ES-I3 (cell line): ENCODE measurements at regions not wholly inside any gene's neighbourhood (a gene's known extent, or its start where the extent isn't known, plus 50 kb on each side); places are given as distances from the start of the nearest gene placed in this dataset.
"Not testable (repeated sequence)": the region's sequence is repeated elsewhere in the genome, so short reads cannot be mapped to it uniquely, and the experiment has no call there.

ENCODE experiments used
- H3K36me3 ChIP-seq: 2 replicates; pipeline ENCODE4 v1.6.1; 2013; ENCODE audit warnings: mild to moderate bottlenecking, low read length, control low read depth, moderate library complexity; ENCODE audit not compliant: insufficient read depth
- H3K4me1 ChIP-seq: 2 replicates; pipeline ENCODE4 v1.6.1; 2013; ENCODE audit warnings: mild to moderate bottlenecking, control low read depth, low read length; ENCODE audit not compliant: insufficient read depth
- H3K9ac ChIP-seq: 2 replicates; pipeline ENCODE4 v1.6.1; 2013; ENCODE audit warnings: low read depth, mild to moderate bottlenecking, low read length, moderate library complexity
- H3K9me3 ChIP-seq: 2 replicates; pipeline ENCODE4 v1.6.1; 2013; ENCODE audit warnings: mild to moderate bottlenecking, low read length, moderate library complexity; ENCODE audit not compliant: control insufficient read depth, insufficient read depth

DNA sequence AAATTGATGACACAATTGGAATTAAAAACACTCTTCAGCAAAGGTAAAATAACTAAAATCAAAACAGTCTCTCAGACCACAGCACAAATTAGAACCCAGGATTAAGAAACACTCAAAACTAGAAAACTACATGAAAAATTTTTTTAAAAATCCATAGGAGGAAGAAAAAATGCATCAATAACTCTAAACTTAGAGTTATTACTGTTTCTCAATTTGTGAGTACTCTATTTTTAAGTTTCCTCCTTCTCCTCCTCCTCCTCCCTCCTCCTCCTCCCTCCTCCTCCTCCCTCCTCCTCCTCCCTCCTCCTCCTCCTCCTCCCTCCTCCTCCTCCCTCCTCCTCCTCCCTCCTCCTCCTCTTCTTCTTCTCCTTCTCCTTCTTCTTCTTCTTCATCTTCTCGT, 1395.7 kb downstream of the STIM2 start:
- Histone ChIP-seq H3K36me3 (no peaks in the 10 kb centered on the region), H3K9me3 (no peaks in the 10 kb centered on the region), H3K4me1 (no peaks in the 10 kb centered on the region), H3K9ac (no peak overlapping the region)

DNA sequence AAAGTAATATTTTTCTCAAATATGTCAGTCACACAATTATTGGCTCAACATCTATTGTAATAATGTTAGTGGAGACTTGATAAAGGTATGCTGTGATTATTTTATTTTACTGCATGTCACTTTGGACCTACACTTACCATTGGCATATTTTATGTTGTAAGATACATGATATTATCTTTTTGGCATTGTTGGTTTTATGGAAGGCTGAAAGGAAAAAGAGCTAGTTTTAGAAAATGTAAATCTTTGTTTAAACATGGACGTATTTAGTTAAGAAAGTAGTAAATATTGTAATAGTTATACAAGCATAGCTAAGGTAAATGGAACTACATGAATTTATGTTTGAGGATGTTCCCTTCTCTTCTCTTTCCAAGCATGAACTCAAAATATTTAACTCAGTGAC, 1399.3 kb downstream of the STIM2 start:
- no peaks in the 10 kb centered on the region for H3K36me3 ChIP-seq
- H3K4me1 ChIP-seq: no peaks in the 10 kb centered on the region
- H3K9me3 ChIP-seq: no peaks in the 10 kb centered on the region; the same call in 1 of the 2 replicates
- H3K9ac ChIP-seq: no peak overlapping the region

DNA sequence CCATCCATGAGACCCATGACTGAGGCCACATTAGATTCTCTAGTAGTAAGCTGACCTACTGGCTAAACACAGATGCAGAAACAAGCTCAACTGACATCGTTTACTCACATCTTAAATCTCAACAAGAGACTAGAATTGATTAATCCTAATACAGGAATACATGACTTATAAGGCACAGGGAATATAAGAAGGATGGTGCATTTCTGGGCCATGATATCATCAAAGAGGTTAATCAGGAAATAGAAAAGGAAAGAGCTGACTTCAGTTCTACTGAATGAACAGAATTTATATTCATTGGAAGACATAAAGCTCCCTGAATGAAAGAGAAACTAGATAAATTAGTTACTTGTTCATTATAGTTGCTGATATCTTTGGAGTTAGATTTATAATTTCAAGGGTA, 1406.5 kb downstream of the STIM2 start:
- Histone ChIP-seq H3K4me1 (no peaks in the 10 kb centered on the region), H3K9me3 (no peaks in the 10 kb centered on the region; the same call in 1 of the 2 replicates), H3K9ac (no peak overlapping the region), H3K36me3 (no peaks in the 10 kb centered on the region)

DNA sequence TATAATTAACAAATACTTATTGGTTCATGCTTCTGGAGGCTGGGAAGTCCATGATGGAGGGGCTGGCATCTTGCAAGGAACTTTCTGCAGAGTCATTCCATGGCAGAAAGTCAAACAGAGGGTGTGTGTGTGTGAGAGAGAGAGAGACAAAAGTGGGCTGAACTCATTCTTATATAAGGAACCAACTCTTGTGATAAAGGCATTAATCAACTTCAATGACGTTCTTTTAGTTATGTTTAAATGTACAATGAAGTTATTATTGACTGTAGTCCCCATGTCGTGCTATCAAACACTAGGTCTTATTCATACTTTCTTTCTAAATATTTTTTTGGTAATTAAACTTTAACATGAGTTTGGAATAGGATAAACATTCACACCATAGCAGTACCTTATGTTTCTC, 1408.8 kb downstream of the STIM2 start:
- no peaks in the 10 kb centered on the region for H3K4me1 ChIP-seq
- H3K9me3 ChIP-seq: no peaks in the 10 kb centered on the region
- H3K36me3 ChIP-seq: no peaks in the 10 kb centered on the region
- H3K9ac ChIP-seq: no peak overlapping the region

DNA sequence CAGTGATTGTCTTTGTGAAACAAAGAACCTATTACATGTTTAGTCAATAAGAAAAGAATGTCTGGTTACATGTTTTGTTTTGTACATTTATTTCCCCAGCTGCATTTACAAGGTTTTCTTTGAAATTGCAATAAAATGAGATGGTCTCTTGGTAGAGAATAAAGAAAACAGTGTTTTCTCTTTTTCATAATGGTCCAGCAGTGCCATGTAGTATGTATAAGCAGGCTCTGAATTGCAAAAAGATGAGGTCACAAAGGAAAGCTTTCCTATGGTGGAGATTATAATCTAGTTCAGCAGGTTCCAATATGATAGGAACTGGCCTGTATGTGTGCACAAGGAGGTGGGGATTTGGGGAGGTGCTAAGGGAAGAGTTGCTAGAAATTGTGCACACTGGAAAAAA, 1417.3 kb downstream of the STIM2 start:
- H3K9ac ChIP-seq: no peak overlapping the region
- H3K4me1 ChIP-seq: peaks cover 11% of the 10 kb centered on the region; the same call in 1 of the 2 replicates
- H3K36me3 ChIP-seq: no peaks in the 10 kb centered on the region
- H3K9me3 ChIP-seq: peaks cover under 1% of the 10 kb centered on the region; the same call in 1 of the 2 replicates

DNA sequence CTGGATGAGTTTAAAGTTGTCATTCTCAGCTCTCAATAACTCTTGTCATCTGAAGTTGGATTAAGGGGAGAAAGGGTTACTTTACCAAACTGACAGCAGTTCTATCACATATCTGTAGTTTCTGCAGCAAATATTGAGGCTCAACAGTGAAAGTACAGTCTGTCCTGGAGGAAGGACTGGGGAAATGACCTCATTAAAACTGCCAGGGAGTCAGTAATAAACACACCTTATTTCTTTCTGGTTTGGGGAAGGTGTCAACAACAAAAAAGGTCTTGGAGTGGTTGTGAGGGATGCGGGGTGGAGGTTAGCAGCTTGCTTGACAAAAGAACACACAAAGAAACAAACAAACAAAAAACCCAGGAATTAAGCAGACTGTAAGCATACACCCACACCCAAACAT, 1418.0 kb downstream of the STIM2 start:
- H3K36me3 ChIP-seq: no peaks in the 10 kb centered on the region
- peaks cover 3% of the 10 kb centered on the region for H3K9me3 ChIP-seq

DNA sequence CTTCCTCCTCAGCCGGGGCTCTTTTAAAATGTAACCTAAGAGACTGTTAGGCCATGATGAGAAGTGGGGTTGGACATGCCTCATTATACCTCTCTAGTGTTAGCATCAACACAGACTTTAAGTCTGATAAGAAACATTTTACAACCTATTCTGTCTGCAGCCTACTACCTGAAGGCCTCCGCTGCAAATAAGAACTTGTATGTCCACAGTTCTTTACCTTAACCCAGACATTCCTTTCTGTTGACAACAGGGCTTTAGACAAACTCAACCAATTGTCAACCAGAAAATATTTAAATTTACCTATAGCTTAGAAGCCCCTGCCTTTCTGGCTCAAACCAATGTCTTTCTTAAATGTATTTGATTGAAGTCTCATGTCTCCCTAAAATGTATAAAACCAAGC, 1418.6 kb downstream of the STIM2 start:
- no peaks in the 10 kb centered on the region for H3K36me3 ChIP-seq
- peaks cover 3% of the 10 kb centered on the region for H3K9me3 ChIP-seq
- H3K9ac ChIP-seq: no peak overlapping the region
- H3K4me1 ChIP-seq: peaks cover 11% of the 10 kb centered on the region; the same call in 1 of the 2 replicates

More for the DNA sequence above, 1418.0 kb downstream of the STIM2 start:
- no peak overlapping the region for H3K9ac ChIP-seq
- peaks cover 11% of the 10 kb centered on the region; the same call in 1 of the 2 replicates for H3K4me1 ChIP-seq

DNA sequence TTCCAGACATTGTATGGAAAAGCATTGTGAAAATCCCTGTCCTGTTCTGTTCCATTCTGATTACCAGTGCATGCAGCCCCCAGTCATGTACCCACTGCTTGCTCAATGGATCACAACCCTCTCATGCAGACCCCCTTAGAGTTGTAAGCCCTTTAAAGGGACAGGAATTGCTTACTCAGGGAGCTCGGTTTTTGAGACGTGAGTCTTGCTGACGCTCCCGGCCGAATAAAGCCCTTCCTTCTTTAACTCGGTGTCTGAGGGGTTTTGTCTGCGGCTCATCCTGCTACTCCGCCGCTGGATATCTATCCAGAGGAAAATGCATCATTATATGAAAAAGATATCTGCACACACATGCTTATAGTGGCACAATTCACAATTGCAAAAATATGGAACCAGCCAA, 1425.6 kb downstream of the STIM2 start:
- H3K36me3 ChIP-seq, H3K9ac ChIP-seq, H3K9me3 ChIP-seq, H3K4me1 ChIP-seq: not testable (repeated sequence)

DNA sequence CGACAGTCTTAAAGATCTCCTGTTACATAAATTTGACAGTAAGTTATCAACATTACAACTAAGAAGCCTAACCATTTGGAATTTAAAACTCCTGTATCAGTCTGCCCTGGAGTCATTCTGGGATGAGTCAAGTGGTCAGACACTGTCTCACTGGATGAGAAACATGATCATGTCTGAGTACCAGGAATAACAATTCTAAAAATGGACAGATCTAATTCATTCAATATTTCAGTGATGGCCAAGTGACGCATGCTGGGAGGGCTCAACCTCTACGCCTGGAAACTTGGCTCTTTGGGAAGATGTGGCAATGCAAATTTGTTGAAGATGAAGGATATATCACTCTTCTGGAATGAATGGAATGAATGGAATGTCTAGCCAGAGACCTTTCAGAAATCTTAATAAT, 1427.2 kb downstream of the STIM2 start:
- H3K4me1 ChIP-seq: no peaks in the 10 kb centered on the region; the same call in 1 of the 2 replicates
- peaks cover 6% of the 10 kb centered on the region for H3K9me3 ChIP-seq
- no peaks in the 10 kb centered on the region for H3K36me3 ChIP-seq
- H3K9ac ChIP-seq: no peak overlapping the region

DNA sequence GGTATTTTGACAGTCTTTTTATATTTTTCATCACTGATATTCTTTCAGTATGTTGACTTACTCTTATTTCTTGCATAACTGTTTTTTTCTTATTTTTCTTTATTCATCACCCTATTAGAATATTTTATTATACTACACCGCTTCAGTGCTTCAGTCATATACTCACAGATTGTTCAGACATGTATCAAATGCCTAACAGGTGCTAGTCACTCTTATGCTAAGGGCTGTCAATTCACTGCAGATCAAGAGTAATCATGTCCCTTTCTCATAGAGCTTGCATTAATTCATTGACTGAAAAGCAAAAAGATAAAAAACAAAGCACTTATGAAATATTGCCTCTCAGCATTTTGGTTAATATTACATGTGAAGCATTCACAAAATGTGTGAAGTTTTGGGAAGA, 1435.6 kb downstream of the STIM2 start:
- Histone ChIP-seq H3K4me1 (no peaks in the 10 kb centered on the region), H3K9me3 (no peaks in the 10 kb centered on the region), H3K9ac (no peak overlapping the region), H3K36me3 (no peaks in the 10 kb centered on the region)

DNA sequence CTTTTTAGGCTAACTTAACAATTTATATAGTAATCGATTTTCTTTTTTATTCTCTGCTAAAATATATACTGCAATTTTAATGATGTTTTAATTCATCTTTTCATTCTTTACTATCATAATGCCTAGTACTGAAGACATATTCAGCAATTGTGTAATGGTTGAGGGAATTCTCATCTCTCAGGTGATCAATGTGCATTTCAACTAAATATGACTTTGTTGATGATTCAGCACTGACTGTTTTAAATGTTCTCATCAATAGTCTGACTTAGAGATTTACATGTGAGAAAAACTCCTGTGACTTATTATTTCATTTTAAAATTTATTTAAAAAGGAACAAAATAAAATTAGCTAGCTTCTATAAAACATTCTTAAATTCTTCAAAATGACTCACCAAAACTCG, 1450.3 kb downstream of the STIM2 start:
- H3K4me1 ChIP-seq: no peaks in the 10 kb centered on the region
- H3K9ac ChIP-seq: no peak overlapping the region
- H3K9me3 ChIP-seq: no peaks in the 10 kb centered on the region
- H3K36me3 ChIP-seq: no peaks in the 10 kb centered on the region

DNA sequence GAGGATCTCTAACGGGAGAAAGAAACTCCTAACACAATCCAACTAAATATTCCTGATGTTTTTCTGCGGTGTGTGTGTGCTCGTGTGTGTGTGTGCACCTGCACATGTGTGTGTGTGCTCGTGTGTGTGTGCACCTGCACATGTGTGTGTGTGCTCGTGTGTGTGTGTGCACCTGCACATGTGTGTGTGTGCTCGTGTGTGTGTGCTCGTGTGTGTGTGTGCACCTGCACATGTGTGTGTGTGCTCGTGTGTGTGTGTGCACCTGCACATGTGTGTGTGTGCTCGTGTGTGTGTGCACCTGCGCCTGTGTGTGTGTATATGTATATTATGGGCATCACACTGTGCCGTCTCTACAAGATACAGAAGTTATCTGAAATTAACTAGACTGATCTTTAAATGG, 1451.9 kb downstream of the STIM2 start:
- not testable (repeated sequence) for H3K4me1 ChIP-seq, H3K36me3 ChIP-seq, H3K9ac ChIP-seq, H3K9me3 ChIP-seq

DNA sequence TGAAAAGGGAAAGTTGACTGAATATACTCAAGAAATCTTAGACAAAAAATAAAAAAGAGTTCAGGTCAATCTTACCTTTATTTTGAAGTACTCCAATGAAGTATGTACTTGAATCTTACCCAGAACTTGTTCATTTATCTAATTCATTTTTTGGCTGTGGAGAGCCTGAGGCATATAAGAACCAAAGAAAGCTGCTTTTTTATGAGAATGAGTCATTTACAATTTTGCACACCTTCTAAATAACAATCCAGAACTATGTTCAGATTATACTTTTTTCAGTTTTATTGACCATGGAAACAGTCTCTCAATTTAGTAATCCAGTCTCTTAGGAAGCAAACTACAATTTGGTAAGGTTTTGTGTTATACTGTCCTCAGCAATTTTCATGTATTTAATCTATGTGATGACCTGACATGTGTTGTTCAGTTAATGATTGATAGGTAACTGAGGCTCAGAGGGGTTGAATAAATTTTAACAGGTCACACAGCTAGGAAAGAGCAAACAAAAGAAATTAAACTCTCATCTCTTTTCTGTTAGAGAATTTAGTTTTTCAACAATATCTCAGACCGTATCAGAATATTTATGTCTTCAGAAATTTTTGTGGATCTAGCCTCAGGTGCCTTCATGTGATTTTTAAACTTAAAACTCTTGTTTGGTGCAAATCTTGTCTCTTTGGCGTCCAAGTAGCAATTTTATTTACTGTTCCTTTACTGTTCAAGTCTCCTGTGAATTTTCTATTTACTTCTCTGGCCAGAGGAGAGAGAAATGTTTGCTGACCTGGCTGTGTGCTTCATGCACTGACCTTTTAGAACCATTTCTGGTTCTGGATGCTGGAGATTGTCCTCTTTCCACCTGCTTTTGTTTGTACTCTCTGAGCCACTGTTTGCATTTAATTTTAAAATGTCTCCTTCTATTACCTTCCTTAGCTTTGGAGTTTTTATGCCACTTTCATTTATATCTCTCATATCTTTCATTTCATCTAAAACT, 1453.4 kb downstream of the STIM2 start:
- H3K9me3 ChIP-seq: no peaks in the 10 kb centered on the region
- H3K36me3 ChIP-seq: no peaks in the 10 kb centered on the region
- H3K9ac ChIP-seq: no peak overlapping the region
- no peaks in the 10 kb centered on the region for H3K4me1 ChIP-seq

DNA sequence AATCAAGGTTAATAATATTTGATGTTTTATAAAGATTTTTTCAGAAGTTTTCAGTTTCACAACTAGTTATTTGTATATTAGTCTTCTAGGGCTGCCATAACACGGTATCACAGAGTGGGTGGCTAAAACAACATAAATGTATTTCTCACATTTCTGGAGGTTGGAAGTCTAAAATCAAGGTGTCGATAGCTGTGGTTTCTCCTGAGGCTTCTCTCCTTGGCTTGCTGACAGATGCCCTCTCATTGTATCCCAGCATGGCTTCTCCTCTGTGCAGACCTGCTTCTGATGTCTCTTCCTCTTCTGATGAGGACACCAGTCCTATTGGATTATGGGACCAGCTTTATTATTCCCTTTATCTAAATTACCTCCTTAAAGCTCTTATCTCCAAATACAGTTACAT, 1456.6 kb downstream of the STIM2 start:
- H3K4me1 ChIP-seq: no peaks in the 10 kb centered on the region
- H3K36me3 ChIP-seq: no peaks in the 10 kb centered on the region
- H3K9ac ChIP-seq: no peak overlapping the region
- H3K9me3 ChIP-seq: no peaks in the 10 kb centered on the region

DNA sequence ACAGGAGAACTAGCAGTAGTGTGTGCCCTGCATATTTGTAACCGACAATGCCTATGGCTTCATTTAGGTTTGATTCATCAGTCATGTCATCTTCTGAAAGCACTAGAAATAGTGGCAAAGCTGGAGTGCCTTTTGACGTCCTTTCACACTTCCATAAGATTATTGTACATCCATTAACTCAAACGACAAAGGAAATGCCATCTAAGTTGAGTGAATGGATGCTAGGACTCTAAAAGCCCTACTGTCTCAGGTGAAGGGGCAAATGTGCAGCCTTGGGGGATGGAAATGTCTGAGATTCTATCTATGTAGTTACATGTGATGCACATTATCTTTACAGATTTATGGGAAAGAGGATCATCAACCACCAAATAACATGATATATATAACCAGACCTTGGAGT, 1473.6 kb downstream of the STIM2 start:
- no peaks in the 10 kb centered on the region for H3K4me1 ChIP-seq
- H3K36me3 ChIP-seq: no peaks in the 10 kb centered on the region
- no peak overlapping the region for H3K9ac ChIP-seq
- H3K9me3 ChIP-seq: no peaks in the 10 kb centered on the region
